GM23338 (cell line): ENCODE measurements at regions not wholly inside any gene's neighbourhood (a gene's known extent, or its start where the extent isn't known, plus 50 kb on each side); places are given as distances from the start of the nearest gene placed in this dataset.

Source experiments
- ATAC-seq: fragments of 200-7000 bp; cut with Tn5 transposase; 3 replicates; pipeline ENCODE4 v1.9.1; 2020
- DNase-seq: peaks from one replicate; pipeline ENCODE4 v3.0.0-alpha.2; 2015; ENCODE audit warnings: low spot score
- H2AFZ ChIP-seq: fragments of 200-600 bp; sonication (generic); 2 replicates; pipeline ENCODE4 v1.8.0; 2016; ENCODE audit warnings: antibody characterized with exemption, mild to moderate bottlenecking, moderate library complexity
- H3F3A ChIP-seq: fragments of 200-600 bp; sonication (generic); replicated peaks from 2 replicates; pipeline ENCODE4 v1.8.0; 2017; ENCODE audit warnings: antibody characterized with exemption, mixed run types, low read depth
- H3K27ac ChIP-seq: fragments of 200-600 bp; sonication (generic); 2 replicates; pipeline ENCODE4 v1.6.1; 2016; ENCODE audit warnings: low read depth
- H3K27me3 ChIP-seq: fragments of 200-600 bp; sonication (generic); 2 replicates; pipeline ENCODE4 v1.8.0; 2016; ENCODE audit warnings: mild to moderate bottlenecking, mixed run types, moderate library complexity; ENCODE audit not compliant: insufficient read depth
- H3K36me3 ChIP-seq: fragments of 200-600 bp; sonication (generic); 2 replicates; pipeline ENCODE4 v1.8.0; 2016; ENCODE audit warnings: mild to moderate bottlenecking; ENCODE audit not compliant: insufficient read depth
- H3K4me1 ChIP-seq: fragments of 200-600 bp; sonication (generic); 2 replicates; pipeline ENCODE4 v1.8.0; 2016; ENCODE audit warnings: mild to moderate bottlenecking, moderate library complexity; ENCODE audit not compliant: insufficient read depth
- H3K4me2 ChIP-seq: fragments of 200-600 bp; sonication (generic); 2 replicates; pipeline ENCODE4 v1.7.1; 2017; ENCODE audit warnings: mixed run types
- H3K4me3 ChIP-seq: fragments of 200-600 bp; sonication (generic); 2 replicates; pipeline ENCODE4 v1.6.1; 2016; ENCODE audit warnings: mixed run types
- H3K79me2 ChIP-seq: fragments of 200-600 bp; sonication (generic); replicated peaks from 2 replicates; pipeline ENCODE4 v1.8.0; 2017; ENCODE audit warnings: mild to moderate bottlenecking; ENCODE audit not compliant: insufficient read depth
- H3K9me2 ChIP-seq: fragments of 200-600 bp; sonication (generic); 2 replicates; pipeline ENCODE4 v1.8.0; 2017; ENCODE audit not compliant: insufficient read depth
- H4K20me1 ChIP-seq: fragments of 200-600 bp; sonication (generic); replicated peaks from 2 replicates; pipeline ENCODE4 v1.8.0; 2017; ENCODE audit warnings: mild to moderate bottlenecking; ENCODE audit not compliant: insufficient read depth
- H3K27ac Mint-ChIP-seq: 2 replicates; pipeline ENCODE4 v1.8.0; 2020; ENCODE audit warnings: inconsistent platforms, mild to moderate bottlenecking, moderate library complexity, mixed read lengths
- H3K27me3 Mint-ChIP-seq: 3 replicates; pipeline ENCODE4 v1.8.0; 2022; ENCODE audit warnings: low read depth, mild to moderate bottlenecking, moderate library complexity, mixed read lengths, inconsistent platforms; ENCODE audit not compliant: insufficient read depth, poor library complexity
- H3K36me3 Mint-ChIP-seq: 3 replicates; pipeline ENCODE4 v1.8.0; 2021; ENCODE audit warnings: low read depth, mild to moderate bottlenecking, inconsistent platforms, moderate library complexity, mixed read lengths
- H3K4me1 Mint-ChIP-seq: 3 replicates; pipeline ENCODE4 v1.8.0; 2020; ENCODE audit warnings: mild to moderate bottlenecking, inconsistent platforms, mixed read lengths
- H3K4me3 Mint-ChIP-seq: 3 replicates; pipeline ENCODE4 v1.8.0; 2021; ENCODE audit warnings: moderate library complexity, mild to moderate bottlenecking, inconsistent platforms, mixed read lengths
- H3K9me3 Mint-ChIP-seq: 3 replicates; pipeline ENCODE4 v1.8.0; 2020; ENCODE audit warnings: moderate library complexity, mild to moderate bottlenecking, inconsistent platforms, mixed read lengths
- CREB1 ChIP-seq: fragments of 250-450 bp; sonication (Bioruptor Pico); IDR thresholded peaks from 2 replicates; pipeline ENCODE4 v1.5.0; 2020; ENCODE audit warnings: low read depth, mild to moderate bottlenecking, moderate library complexity
- CTCF ChIP-seq, 2 experiments: fragments of 200-600 bp in 1 of 2; sonication (generic) in 1 of 2; conservative IDR thresholded peaks; 2 replicates each; pipeline versions ENCODE4 v1.5.1 to v1.6.1; 2016 to 2017; ENCODE audit warnings: antibody characterized with exemption in 2 of 2, low read depth in 2 of 2, mild to moderate bottlenecking in 2 of 2, moderate library complexity in 1 of 2
- ETS1 ChIP-seq: IDR thresholded peaks from 2 replicates; pipeline ENCODE4 v1.6.1; 2016; ENCODE audit warnings: antibody characterized with exemption
- EZH2phosphoT487 ChIP-seq: fragments of 200-600 bp; sonication (generic); IDR thresholded peaks from one replicate; pipeline ENCODE4 v1.8.1; 2018; ENCODE audit warnings: antibody characterized with exemption; ENCODE audit not compliant: unreplicated experiment
- NANOG ChIP-seq: IDR thresholded peaks from 2 replicates; pipeline ENCODE4 v1.6.1; 2016; ENCODE audit warnings: antibody characterized with exemption, borderline replicate concordance
- POLR2AphosphoS5 ChIP-seq: IDR thresholded peaks from 2 replicates; pipeline ENCODE4 v1.6.1; 2016; ENCODE audit warnings: antibody characterized with exemption, low read depth
- REST ChIP-seq: IDR thresholded peaks from one replicate; pipeline ENCODE4 v1.6.1; 2018; ENCODE audit warnings: antibody characterized with exemption; ENCODE audit not compliant: unreplicated experiment
- STAT1 ChIP-seq: IDR thresholded peaks from one replicate; pipeline ENCODE4 v1.6.1; 2016; ENCODE audit warnings: antibody characterized with exemption; ENCODE audit not compliant: unreplicated experiment
- ZNF114 ChIP-seq: fragments of 250-450 bp; sonication (Bioruptor Pico); IDR thresholded peaks from 2 replicates; pipeline ENCODE4 v1.5.0; 2020; ENCODE audit warnings: mild to moderate bottlenecking, moderate library complexity
- ZNF331 ChIP-seq: fragments of 250-450 bp; sonication (Bioruptor Pico); IDR thresholded peaks from 2 replicates; pipeline ENCODE4 v1.5.0; 2020; ENCODE audit warnings: low read depth, mild to moderate bottlenecking, moderate library complexity

GRCh38 chr10:78211561-78212051 is 177.9 kb downstream of the RPS24 start:
- H3K4me3 Mint-ChIP-seq = no peak overlapping the region
- no peaks in the 10 kb centered on the region for H3K27me3 ChIP-seq
- no peaks in the 10 kb centered on the region for H4K20me1 ChIP-seq
- H3K27ac Mint-ChIP-seq = no peak overlapping the region
- ATAC-seq = peak; percentile 33
- peaks cover 14% of the 10 kb centered on the region; the same call in 1 of the 2 replicates for H3K4me1 ChIP-seq
- H3K79me2 ChIP-seq = no peaks in the 10 kb centered on the region
- H3K4me2 ChIP-seq = no peak overlapping the region
- H3K27ac ChIP-seq = no peak overlapping the region
- no peaks in the 10 kb centered on the region for H3K9me2 ChIP-seq
- no peak overlapping the region for H3K4me3 ChIP-seq
- H3K36me3 Mint-ChIP-seq = no peaks in the 10 kb centered on the region
- TF ChIP-seq CREB1 (CRISPR knock-in tag) (no peak), ZNF114 (no peak), ZNF331 (no peak), REST (no peak), CTCF (conservative IDR thresholded peaks at IDR 0.05; ENCODE audit: low read depth in 2 of 2) (peak; percentile 47 to 62), EZH2phosphoT487 (no peak), NANOG (no peak), STAT1 (no peak)
- no peaks in the 10 kb centered on the region for H3F3A ChIP-seq
- no peak overlapping the region for H2AFZ ChIP-seq
- H3K4me1 Mint-ChIP-seq = peaks cover 16% of the 10 kb centered on the region
- peaks cover 5% of the 10 kb centered on the region for H3K27me3 Mint-ChIP-seq
- peak; percentile 35 for DNase-seq
- H3K9me3 Mint-ChIP-seq = no peaks in the 10 kb centered on the region
- H3K36me3 ChIP-seq = no peaks in the 10 kb centered on the region

- no peak overlapping the region for H3K4me2 ChIP-seq
- H2AFZ ChIP-seq = no peak overlapping the region
- H3K36me3 ChIP-seq = no peaks in the 10 kb centered on the region
- Mint-ChIP-seq H3K4me1 (peaks cover 14% of the 10 kb centered on the region), H3K36me3 (no peaks in the 10 kb centered on the region), H3K27ac (no peak overlapping the region), H3K9me3 (no peaks in the 10 kb centered on the region), H3K4me3 (no peak overlapping the region), H3K27me3 (peaks cover 5% of the 10 kb centered on the region)
- H3K27me3 ChIP-seq = no peaks in the 10 kb centered on the region
- no peak overlapping the region for H3K27ac ChIP-seq
- DNase-seq = no peak
- H3K79me2 ChIP-seq = no peaks in the 10 kb centered on the region
- no peaks in the 10 kb centered on the region for H4K20me1 ChIP-seq
- H3K9me2 ChIP-seq = no peaks in the 10 kb centered on the region
- no peak overlapping the region for H3K4me3 ChIP-seq
- peaks cover 11% of the 10 kb centered on the region; the same call in 1 of the 2 replicates for H3K4me1 ChIP-seq
- H3F3A ChIP-seq = no peaks in the 10 kb centered on the region
- ATAC-seq = no peak; the same call in 2 of the 3 replicates
- no peak for TF ChIP-seq ETS1
- no peak for TF ChIP-seq POLR2AphosphoS5
- no peak for TF ChIP-seq NANOG
- no peak for TF ChIP-seq EZH2phosphoT487
Observed at GRCh38 chr10:78212060-78212785, 178.6 kb downstream of the RPS24 start.
